Skeletal muscle tissue (tissue), 3 donors: ENCODE measurements at regions not wholly inside any gene's neighbourhood (a gene's known extent, or its start where the extent isn't known, plus 50 kb on each side); places are given as distances from the start of the nearest gene placed in this dataset.

Experiments
- H3K27ac ChIP-seq: one replicate; pipeline ENCODE4 v1.7.0; 2013; ENCODE audit warnings: mild to moderate bottlenecking, low read depth, low read length, inconsistent platforms
- H3K27me3 ChIP-seq, 3 donors: one replicate each; pipeline ENCODE4 v1.7.0; 2013; ENCODE audit warnings: low read length in 3 of 3; ENCODE audit not compliant: control insufficient read depth in 3 of 3, insufficient read depth in 3 of 3
- H3K36me3 ChIP-seq, 3 donors: one replicate each; pipeline ENCODE4 v1.7.0; 2013; ENCODE audit warnings: low read length in 3 of 3; ENCODE audit not compliant: control insufficient read depth in 3 of 3, insufficient read depth in 3 of 3
- H3K4me1 ChIP-seq, 3 donors: one replicate each; pipeline ENCODE4 v1.7.0; 2013; ENCODE audit warnings: low read length in 3 of 3, mild to moderate bottlenecking in 3 of 3; ENCODE audit not compliant: control insufficient read depth in 3 of 3, insufficient read depth in 3 of 3
- H3K4me3 ChIP-seq, 3 donors: one replicate each; pipeline ENCODE4 v1.7.0; 2013; ENCODE audit warnings: low read length in 3 of 3
- H3K9ac ChIP-seq, 3 donors: one replicate each; pipeline ENCODE4 v1.7.0; 2013; ENCODE audit warnings: low read length in 3 of 3, mild to moderate bottlenecking in 3 of 3, moderate library complexity in 2 of 3, low read depth in 1 of 3
- H3K9me3 ChIP-seq, 3 donors: one replicate each; pipeline ENCODE4 v1.7.0; 2013; ENCODE audit warnings: low read length in 3 of 3; ENCODE audit not compliant: control insufficient read depth in 3 of 3
- donor health status: Osteomylitis.

- Histone ChIP-seq H3K36me3 (no peaks in the 10 kb centered on the region), H3K9me3 (no peaks in the 10 kb centered on the region), H3K4me3 (no peak overlapping the region), H3K4me1 (no peaks in the 10 kb centered on the region), H3K27ac (no peak overlapping the region), H3K9ac (no peak overlapping the region), H3K27me3 (peaks cover 0 to 4% (median 0%) of the 10 kb centered on the region in 3 donors)
Observed at GRCh38 chr1:229184066-229184465, 86.8 kb upstream of the RAB4A start.

DNA sequence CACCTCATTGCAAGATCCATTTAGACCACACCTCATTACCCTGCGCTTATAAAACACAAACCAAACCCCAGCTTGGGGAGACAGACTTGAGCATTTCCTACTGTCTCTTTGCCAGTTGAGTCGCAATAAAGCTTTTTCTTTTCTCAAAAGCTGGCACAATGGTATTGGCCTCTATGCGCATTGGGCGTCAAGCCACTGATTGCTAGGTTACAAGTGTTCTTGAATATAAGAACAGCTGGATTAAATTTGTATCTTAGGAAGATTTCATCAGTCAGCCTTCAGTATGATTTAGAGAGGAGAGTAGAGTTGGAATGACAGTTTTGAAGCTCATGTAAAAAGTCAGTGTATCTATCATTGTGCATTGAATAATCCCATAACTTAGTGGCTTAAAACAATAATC, 84.9 kb upstream of the RAB4A start:
- H3K9me3 ChIP-seq: no peaks in the 10 kb centered on the region
- no peak overlapping the region for H3K4me3 ChIP-seq
- no peak overlapping the region for H3K9ac ChIP-seq
- no peaks in the 10 kb centered on the region for H3K4me1 ChIP-seq
- no peak overlapping the region for H3K27ac ChIP-seq
- H3K36me3 ChIP-seq: no peaks in the 10 kb centered on the region
- peaks cover 0 to 4% (median 0%) of the 10 kb centered on the region in 3 donors for H3K27me3 ChIP-seq

- Histone ChIP-seq H3K27ac (no peak overlapping the region), H3K9me3 (no peaks in the 10 kb centered on the region), H3K4me1 (no peaks in the 10 kb centered on the region), H3K9ac (no peak overlapping the region), H3K36me3 (no peaks in the 10 kb centered on the region), H3K27me3 (peaks cover 0 to 4% (median 0%) of the 10 kb centered on the region in 3 donors), H3K4me3 (no peak overlapping the region)
Observed at GRCh38 chr1:229186373-229187056, 84.4 kb upstream of the RAB4A start.

GRCh38 chr1:229190057-229190575, 80.8 kb upstream of the RAB4A start:
- Histone ChIP-seq H3K27ac (no peak overlapping the region), H3K27me3 (peaks cover 0 to 4% (median 0%) of the 10 kb centered on the region in 3 donors), H3K4me1 (no peaks in the 10 kb centered on the region), H3K9me3 (no peaks in the 10 kb centered on the region), H3K36me3 (no peaks in the 10 kb centered on the region), H3K4me3 (no peak overlapping the region), H3K9ac (no peak overlapping the region)

DNA sequence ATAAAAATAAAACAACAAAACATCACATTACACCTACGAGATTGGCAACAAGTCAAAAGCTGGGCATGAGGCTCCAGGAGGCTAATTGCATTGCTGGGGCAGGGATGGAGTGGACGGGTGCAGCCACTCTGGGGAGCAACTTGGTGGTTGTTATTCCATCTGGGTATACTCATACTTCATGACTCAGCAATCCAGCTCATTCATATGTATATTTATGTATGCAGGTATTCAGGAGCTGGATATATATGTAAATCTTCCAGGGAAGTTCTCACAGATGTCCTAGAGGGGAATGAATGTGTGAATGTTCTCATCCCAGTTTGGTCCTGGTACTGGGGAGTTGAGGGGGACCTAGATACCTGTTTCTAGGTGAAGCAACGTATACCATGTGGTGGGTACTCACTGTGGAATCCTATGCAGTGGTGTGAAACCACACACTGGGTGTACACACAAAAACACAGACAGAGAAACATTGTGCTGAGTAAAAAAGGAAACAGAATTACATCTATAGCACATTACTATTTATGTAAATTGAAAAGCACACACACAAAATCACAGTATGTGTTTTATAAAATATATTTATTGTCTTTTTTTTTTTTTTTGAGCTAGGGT, 79.7 kb upstream of the RAB4A start:
- no peak overlapping the region for H3K4me3 ChIP-seq
- no peak overlapping the region for H3K27ac ChIP-seq
- H3K27me3 ChIP-seq: peaks cover 0 to 4% (median 0%) of the 10 kb centered on the region in 3 donors
- no peak overlapping the region for H3K9ac ChIP-seq
- no peaks in the 10 kb centered on the region for H3K4me1 ChIP-seq
- H3K36me3 ChIP-seq: no peaks in the 10 kb centered on the region
- no peaks in the 10 kb centered on the region for H3K9me3 ChIP-seq

- Histone ChIP-seq H3K4me1 (no peaks in the 10 kb centered on the region), H3K9ac (no peak overlapping the region), H3K9me3 (no peaks in the 10 kb centered on the region), H3K27me3 (no peaks in the 10 kb centered on the region), H3K27ac (no peak overlapping the region), H3K36me3 (no peaks in the 10 kb centered on the region), H3K4me3 (no peak overlapping the region)
Observed at GRCh38 chr1:229192031-229192430, 78.9 kb upstream of the RAB4A start.

- H3K9ac ChIP-seq: no peak overlapping the region
- H3K27me3 ChIP-seq: no peaks in the 10 kb centered on the region
- no peak overlapping the region for H3K27ac ChIP-seq
- no peak overlapping the region for H3K4me3 ChIP-seq
- no peaks in the 10 kb centered on the region for H3K9me3 ChIP-seq
- no peaks in the 10 kb centered on the region for H3K36me3 ChIP-seq
- no peaks in the 10 kb centered on the region for H3K4me1 ChIP-seq
Observed at GRCh38 chr1:229192853-229193252, 78.1 kb upstream of the RAB4A start.

- Histone ChIP-seq H3K27ac (no peak overlapping the region), H3K9ac (no peak overlapping the region), H3K9me3 (no peaks in the 10 kb centered on the region), H3K4me3 (no peak overlapping the region), H3K27me3 (no peaks in the 10 kb centered on the region), H3K4me1 (no peaks in the 10 kb centered on the region), H3K36me3 (no peaks in the 10 kb centered on the region)
Observed at GRCh38 chr1:229194096-229194495, 76.8 kb upstream of the RAB4A start.

DNA sequence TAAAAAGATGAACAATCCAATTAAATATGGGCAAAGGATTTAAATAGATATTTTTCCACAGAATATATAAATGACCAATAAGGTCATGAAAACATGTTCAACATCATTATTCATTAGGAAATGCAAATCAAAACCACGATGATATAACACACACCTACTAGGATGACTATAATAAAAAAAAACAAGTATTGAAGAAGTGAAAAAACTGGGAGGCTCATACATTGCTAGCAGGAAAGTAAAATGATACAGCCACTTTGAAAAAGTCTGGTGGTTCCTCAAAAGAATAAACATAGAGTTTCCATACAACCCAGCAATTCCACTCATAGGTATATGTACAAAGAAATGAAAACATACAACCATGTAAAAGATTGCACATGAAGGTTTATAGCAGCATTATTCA, 75.7 kb upstream of the RAB4A start:
- H3K36me3 ChIP-seq: no peaks in the 10 kb centered on the region
- H3K9me3 ChIP-seq: no peaks in the 10 kb centered on the region
- H3K27ac ChIP-seq: no peak overlapping the region
- peaks cover 5 to 7% (median 6%) of the 10 kb centered on the region in 3 donors for H3K4me1 ChIP-seq
- H3K4me3 ChIP-seq: no peak overlapping the region
- H3K27me3 ChIP-seq: no peaks in the 10 kb centered on the region
- H3K9ac ChIP-seq: no peak overlapping the region

DNA sequence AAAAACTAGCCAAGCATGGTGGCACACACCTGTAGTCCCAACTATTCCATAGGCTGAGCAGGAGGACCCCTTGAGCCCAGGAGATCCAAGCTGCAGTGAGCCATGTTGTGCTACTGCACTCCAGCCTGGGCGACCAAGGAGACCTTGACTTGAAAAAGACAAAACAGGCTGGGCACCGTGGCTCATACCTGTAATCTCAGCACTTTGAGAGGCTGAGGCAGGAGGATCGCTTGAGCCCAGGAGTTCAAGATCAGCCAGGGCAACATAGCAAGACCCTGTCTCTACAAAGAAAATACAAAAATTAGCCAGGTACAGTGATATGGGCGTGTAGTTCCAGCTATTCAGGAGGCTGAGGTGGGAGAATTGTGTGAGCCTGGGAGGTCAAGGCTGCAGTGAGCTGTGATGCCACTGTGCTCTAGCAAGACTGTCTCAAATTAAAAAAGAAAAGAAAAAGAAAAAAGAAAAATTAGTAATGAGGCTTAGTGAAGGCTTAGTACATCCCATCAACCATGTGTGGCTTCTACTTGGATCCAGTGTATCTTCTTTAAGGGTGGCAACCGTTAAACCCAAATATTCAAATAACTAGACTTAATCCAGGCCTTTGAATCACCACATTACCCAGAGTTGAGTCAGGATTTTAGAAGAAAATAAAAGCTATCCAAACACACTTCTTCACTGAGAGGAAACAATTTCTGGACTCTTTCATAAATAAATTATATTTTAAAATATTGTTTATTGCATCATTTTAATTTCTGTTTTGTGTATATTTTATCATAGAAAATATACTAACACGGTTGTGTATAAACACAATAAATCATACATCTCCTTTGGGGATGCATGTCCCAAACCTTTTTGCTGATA, 74.3 kb upstream of the RAB4A start:
- H3K4me3 ChIP-seq: no peak overlapping the region
- H3K27ac ChIP-seq: no peak overlapping the region
- no peaks in the 10 kb centered on the region for H3K36me3 ChIP-seq
- peaks cover 5 to 7% (median 6%) of the 10 kb centered on the region in 3 donors for H3K4me1 ChIP-seq
- no peaks in the 10 kb centered on the region for H3K9me3 ChIP-seq
- no peak overlapping the region for H3K9ac ChIP-seq
- H3K27me3 ChIP-seq: no peaks in the 10 kb centered on the region
